HCT116 (cell line): ENCODE measurements at regions not wholly inside any gene's neighbourhood (a gene's known extent, or its start where the extent isn't known, plus 50 kb on each side); places are given as distances from the start of the nearest gene placed in this dataset.

ENCODE experiments used
- ATAC-seq: fragments of 200-7000 bp; cut with Tn5 transposase; 2 replicates; pipeline ENCODE4 v1.9.1; 2020; ENCODE audit warnings: mild to moderate bottlenecking, moderate library complexity
- BruUV-seq: library from RNA; stranded (reverse); fragments of 400-500 nt; replicated peaks from 2 replicates; lab custom pipeline; 2021; lab: Mats Ljungman, UMichigan
- CTCF ChIA-PET: fragments of 300-600 bp; sonication (Branson Sonifier 250); formaldehyde crosslinking; loops from one replicate; lab custom pipeline; 2021; ENCODE audit warnings: antibody characterized with exemption; lab: Charles Lee
- POLR2A ChIA-PET: fragments of 300-600, 350-600 bp; sonication (Branson Sonifier 250); formaldehyde crosslinking; loops from one replicate; lab custom pipeline; 2021; ENCODE audit warnings: antibody characterized with exemption; lab: Charles Lee
- RAD21 ChIA-PET, 2 experiments: fragments of 300-600 bp; sonication (Branson Sonifier 250); formaldehyde crosslinking; loops; one replicate each; lab custom pipeline; 2023; ENCODE audit warnings: low total read pairs in 2 of 2; ENCODE audit not compliant: uncharacterized antibody in 2 of 2, unreplicated experiment in 2 of 2, low non-redundant PET in 1 of 2; lab: Charles Lee
- DNase-seq: peaks from one replicate; pipeline ENCODE4 v3.0.0-alpha.2; 2010; ENCODE audit warnings: low read depth, low spot score
- H2AFZ ChIP-seq: fragments of 200-600 bp; shearing (Covaris generic), sonication (generic); 2 replicates; pipeline ENCODE4 v1.6.1; 2017; ENCODE audit warnings: low read depth, mixed run types, mixed read lengths, antibody characterized with exemption, low read length; ENCODE audit not compliant: poor library complexity, severe bottlenecking
- H3K27ac ChIP-seq: 2 replicates; pipeline ENCODE4 v1.5.1; 2012; ENCODE audit warnings: low read depth, low read length
- H3K27me3 ChIP-seq: fragments of 200-600 bp; sonication (generic); 2 replicates; pipeline ENCODE4 v1.6.1; 2016; ENCODE audit warnings: mixed run types, low read length, mixed read lengths; ENCODE audit not compliant: insufficient read depth
- H3K36me3 ChIP-seq, 2 experiments: fragments of 200-500 bp in 1 of 2; fragments of 200-600 bp in 1 of 2; sonication (Bioruptor generic) in 1 of 2; sonication (generic) in 1 of 2; 2 replicates each; pipeline versions ENCODE4 v1.5.1 to v1.6.1; 2014 to 2016; ENCODE audit warnings: low read length in 2 of 2, inconsistent platforms in 1 of 2, mixed read lengths in 1 of 2, mixed run types in 1 of 2; ENCODE audit not compliant: insufficient read depth in 2 of 2, control insufficient read depth in 1 of 2
- H3K4me1 ChIP-seq, 2 experiments: fragments of 200-600 bp in 1 of 2; sonication (generic) in 1 of 2; 2 replicates each; pipeline versions ENCODE4 v1.5.1 to v1.6.1; 2012 to 2017; ENCODE audit warnings: low read length in 2 of 2, inconsistent platforms in 1 of 2, mild to moderate bottlenecking in 1 of 2, mixed read lengths in 1 of 2, mixed run types in 1 of 2, moderate library complexity in 1 of 2; ENCODE audit not compliant: insufficient read depth in 2 of 2, control insufficient read depth in 1 of 2
- H3K4me2 ChIP-seq: fragments of 200-600 bp; sonication (generic); 2 replicates; pipeline ENCODE4 v1.6.1; 2017; ENCODE audit warnings: mixed run types, low read length, mixed read lengths
- H3K4me3 ChIP-seq, 2 experiments: fragments of 200-600 bp in 1 of 2; sonication (generic) in 1 of 2; replicated peaks in 1 of 2; 2 replicates each; pipeline ENCODE4 v1.5.1; 2011 to 2016; ENCODE audit warnings: low read length in 2 of 2, control low read depth in 1 of 2, low read depth in 1 of 2, mild to moderate bottlenecking in 1 of 2, mixed read lengths in 1 of 2, mixed run types in 1 of 2
- H3K79me2 ChIP-seq: fragments of 200-600 bp; sonication (generic); 2 replicates; pipeline ENCODE4 v1.6.1; 2017; ENCODE audit warnings: mild to moderate bottlenecking, mixed run types, low read length, moderate library complexity, mixed read lengths; ENCODE audit not compliant: insufficient read depth
- H3K9ac ChIP-seq: fragments of 200-600 bp; sonication (generic); 2 replicates; pipeline ENCODE4 v1.6.1; 2016; ENCODE audit warnings: low read length, mixed read lengths
- H3K9me2 ChIP-seq: fragments of 200-600 bp; sonication (generic), shearing (Covaris generic); 2 replicates; pipeline ENCODE4 v1.6.1; 2017; ENCODE audit warnings: mixed run types, mild to moderate bottlenecking, moderate library complexity; ENCODE audit not compliant: insufficient read depth
- H3K9me3 ChIP-seq, 2 experiments: fragments of 200-500 bp in 1 of 2; fragments of 200-600 bp in 1 of 2; sonication (Bioruptor generic) in 1 of 2; sonication (generic) in 1 of 2; 2 replicates each; pipeline ENCODE4 v1.6.1; 2014 to 2017; ENCODE audit warnings: low read length in 2 of 2, mixed read lengths in 2 of 2, inconsistent platforms in 1 of 2, low read depth in 1 of 2, mild to moderate bottlenecking in 1 of 2, mixed run types in 1 of 2, moderate library complexity in 1 of 2; ENCODE audit not compliant: control insufficient read depth in 1 of 2, insufficient read depth in 1 of 2
- H4K20me1 ChIP-seq: fragments of 200-600 bp; sonication (generic), shearing (Covaris generic); 2 replicates; pipeline ENCODE4 v1.6.1; 2017; ENCODE audit warnings: mixed run types, mild to moderate bottlenecking, moderate library complexity; ENCODE audit not compliant: insufficient read depth
- ELF1 ChIP-seq: IDR thresholded peaks from 2 replicates; pipeline ENCODE4 v1.6.1; 2012; ENCODE audit warnings: low read depth, borderline replicate concordance
- EZH2 ChIP-seq: fragments of 200-600 bp; sonication (generic); IDR thresholded peaks from 2 replicates; pipeline ENCODE4 v1.6.1; 2017; ENCODE audit warnings: antibody characterized with exemption, mixed run types
- EZH2phosphoT487 ChIP-seq: fragments of 200-600 bp; IDR thresholded peaks from 2 replicates; pipeline ENCODE4 v1.6.1; 2018; ENCODE audit warnings: antibody characterized with exemption, borderline replicate concordance
- FOSL1 ChIP-seq: IDR thresholded peaks from 2 replicates; pipeline ENCODE4 v1.6.1; 2012; ENCODE audit warnings: low read depth
- JUND ChIP-seq: IDR thresholded peaks from 2 replicates; pipeline ENCODE4 v1.6.1; 2012
- POLR2AphosphoS5 ChIP-seq: IDR thresholded peaks from 2 replicates; pipeline ENCODE4 v1.6.1; 2011; ENCODE audit warnings: mild to moderate bottlenecking, low read depth, low read length, moderate library complexity
- SIN3A ChIP-seq: IDR thresholded peaks from 2 replicates; pipeline ENCODE4 v1.6.1; 2012; ENCODE audit warnings: low read depth
- SP1 ChIP-seq: IDR thresholded peaks from 2 replicates; pipeline ENCODE4 v1.6.1; 2012; ENCODE audit warnings: low read depth
- SRF ChIP-seq: IDR thresholded peaks from 2 replicates; pipeline ENCODE4 v1.6.1; 2012; ENCODE audit warnings: low read depth
- YY1 ChIP-seq: IDR thresholded peaks from 2 replicates; pipeline ENCODE4 v1.6.1; 2011; ENCODE audit warnings: low read length, low read depth, moderate library complexity, mild to moderate bottlenecking; ENCODE audit not compliant: insufficient replicate concordance; ENCODE audit errors: extremely low read depth
- ZFX ChIP-seq: fragments of 450-650 bp; IDR thresholded peaks from 2 replicates; pipeline ENCODE4 v1.6.1; 2017
- intact Hi-C: fragments of 100-400 bp; cut with micrococcal nuclease; formaldehyde crosslinking; loops from 2 replicates; pipeline ENCODE4 v1.10.0; 2022
- TF ChIP-seq, protein P1 (sequence below): IDR thresholded peaks from 2 replicates; pipeline ENCODE4 v1.6.1; 2012
- TF ChIP-seq, protein P2 (sequence below), 3 experiments: fragments of 200-600 bp in 1 of 3; sonication (generic) in 1 of 3; IDR thresholded peaks in 2 of 3; conservative IDR thresholded peaks in 1 of 3; 2 replicates each; pipeline ENCODE4 v1.5.1; 2012 to 2017; ENCODE audit warnings: low read depth in 2 of 3, low read length in 2 of 3, antibody characterized with exemption in 1 of 3, borderline replicate concordance in 1 of 3, control low read depth in 1 of 3, mild to moderate bottlenecking in 1 of 3, mixed read lengths in 1 of 3, mixed run types in 1 of 3, moderate library complexity in 1 of 3; ENCODE audit not compliant: insufficient read depth in 1 of 3
- TF ChIP-seq, protein P3 (sequence below): IDR thresholded peaks from 2 replicates; pipeline ENCODE4 v1.6.1; 2012; ENCODE audit warnings: low read depth

DNA sequence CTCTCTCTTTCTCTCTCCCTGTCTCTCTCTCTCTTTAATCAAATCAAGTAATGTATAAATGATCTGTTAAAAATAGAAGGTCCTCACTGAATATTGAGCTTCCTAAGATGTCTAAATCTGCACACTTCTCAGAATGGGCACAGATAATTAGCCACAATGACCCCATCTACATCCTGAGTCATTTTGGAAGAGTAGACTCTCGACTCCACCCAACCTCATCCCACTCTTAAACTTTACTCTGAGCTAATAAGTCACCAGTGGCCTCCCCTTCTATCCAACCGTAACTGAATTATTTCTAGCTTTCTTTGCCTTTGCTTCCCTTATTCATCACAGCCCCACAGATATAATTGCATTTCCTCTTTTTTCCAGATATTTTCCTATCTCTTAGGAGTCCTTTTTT is 326.5 kb upstream of the ZNF717 start:
- Histone ChIP-seq H3K36me3 (no peaks in the 10 kb centered on the region), H2AFZ (no peak overlapping the region), H3K4me2 (no peak overlapping the region), H3K9me2 (no peaks in the 10 kb centered on the region), H4K20me1 (no peaks in the 10 kb centered on the region), H3K9me3 (peaks cover 0 to 8% of the 10 kb centered on the region in 2 experiments; a peak in 2 of 4 replicates), H3K79me2 (no peaks in the 10 kb centered on the region), H3K27ac (no peak overlapping the region), H3K9ac (no peak overlapping the region), H3K4me3 (no peak overlapping the region), H3K4me1 (no peaks in the 10 kb centered on the region), H3K27me3 (no peaks in the 10 kb centered on the region)
- no peak for ATAC-seq
- BruUV-seq = no TSS peak
- intact Hi-C loops = no loop called here
- no peak for DNase-seq
- ChIA-PET POLR2A (no interaction called here), RAD21 (no interaction called here), CTCF (no interaction called here)
- TF ChIP-seq ELF1 = no peak

DNA sequence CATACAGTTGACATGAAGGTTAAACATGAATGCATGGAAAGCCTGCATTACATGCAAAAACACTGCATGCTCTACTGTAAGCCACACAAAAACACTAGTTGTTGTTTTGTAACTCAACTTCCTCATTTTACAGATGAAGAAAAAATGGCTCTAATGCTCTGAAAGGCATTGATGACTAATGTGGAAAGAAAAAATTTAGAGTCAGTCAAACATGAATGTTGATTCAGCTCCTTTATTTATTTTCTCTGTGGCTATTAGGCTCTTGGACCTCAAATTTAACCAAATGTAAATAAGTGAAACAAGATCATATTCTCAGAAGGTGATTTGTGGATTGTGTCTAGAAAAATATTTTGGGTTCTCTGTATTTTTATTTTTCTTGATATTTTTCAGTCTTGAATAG is 336.7 kb upstream of the ZNF717 start:
- Histone ChIP-seq H3K4me1 (no peaks in the 10 kb centered on the region), H3K9ac (no peak overlapping the region), H3K36me3 (no peaks in the 10 kb centered on the region), H3K9me3 (peaks cover 11 to 21% of the 10 kb centered on the region in 2 experiments; a peak in 2 of 4 replicates), H3K79me2 (no peaks in the 10 kb centered on the region), H3K27ac (no peak overlapping the region), H3K27me3 (no peaks in the 10 kb centered on the region), H3K4me2 (no peak overlapping the region), H3K9me2 (no peaks in the 10 kb centered on the region), H3K4me3 (no peak overlapping the region), H4K20me1 (no peaks in the 10 kb centered on the region; the same call in 1 of the 2 replicates), H2AFZ (no peak overlapping the region)
- no peak for DNase-seq
- no TSS peak for BruUV-seq
- ChIA-PET RAD21 (no interaction called here), POLR2A (no interaction called here), CTCF (no interaction called here)
- no peak for ATAC-seq
- intact Hi-C loops = no loop called here
- TF ChIP-seq SP1 = no peak
- TF ChIP-seq, protein P1, sequence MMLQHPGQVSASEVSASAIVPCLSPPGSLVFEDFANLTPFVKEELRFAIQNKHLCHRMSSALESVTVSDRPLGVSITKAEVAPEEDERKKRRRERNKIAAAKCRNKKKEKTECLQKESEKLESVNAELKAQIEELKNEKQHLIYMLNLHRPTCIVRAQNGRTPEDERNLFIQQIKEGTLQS = no peak
- TF ChIP-seq, protein P2, sequence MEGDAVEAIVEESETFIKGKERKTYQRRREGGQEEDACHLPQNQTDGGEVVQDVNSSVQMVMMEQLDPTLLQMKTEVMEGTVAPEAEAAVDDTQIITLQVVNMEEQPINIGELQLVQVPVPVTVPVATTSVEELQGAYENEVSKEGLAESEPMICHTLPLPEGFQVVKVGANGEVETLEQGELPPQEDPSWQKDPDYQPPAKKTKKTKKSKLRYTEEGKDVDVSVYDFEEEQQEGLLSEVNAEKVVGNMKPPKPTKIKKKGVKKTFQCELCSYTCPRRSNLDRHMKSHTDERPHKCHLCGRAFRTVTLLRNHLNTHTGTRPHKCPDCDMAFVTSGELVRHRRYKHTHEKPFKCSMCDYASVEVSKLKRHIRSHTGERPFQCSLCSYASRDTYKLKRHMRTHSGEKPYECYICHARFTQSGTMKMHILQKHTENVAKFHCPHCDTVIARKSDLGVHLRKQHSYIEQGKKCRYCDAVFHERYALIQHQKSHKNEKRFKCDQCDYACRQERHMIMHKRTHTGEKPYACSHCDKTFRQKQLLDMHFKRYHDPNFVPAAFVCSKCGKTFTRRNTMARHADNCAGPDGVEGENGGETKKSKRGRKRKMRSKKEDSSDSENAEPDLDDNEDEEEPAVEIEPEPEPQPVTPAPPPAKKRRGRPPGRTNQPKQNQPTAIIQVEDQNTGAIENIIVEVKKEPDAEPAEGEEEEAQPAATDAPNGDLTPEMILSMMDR (IDR thresholded peaks at IDR 0.05 in 2 of 3, conservative IDR thresholded peaks at IDR 0.05 in 1 of 3; ENCODE audit: borderline replicate concordance in 1 of 3, insufficient read depth in 1 of 3, low read depth in 2 of 3, low read length in 2 of 3) = no peak
- no peak for TF ChIP-seq ZFX
- TF ChIP-seq JUND = no peak
- TF ChIP-seq FOSL1 = no peak
- no peak for TF ChIP-seq ELF1
- no peak for TF ChIP-seq YY1
- TF ChIP-seq EZH2phosphoT487 = no peak
- no peak for TF ChIP-seq SRF
- TF ChIP-seq, protein P3, sequence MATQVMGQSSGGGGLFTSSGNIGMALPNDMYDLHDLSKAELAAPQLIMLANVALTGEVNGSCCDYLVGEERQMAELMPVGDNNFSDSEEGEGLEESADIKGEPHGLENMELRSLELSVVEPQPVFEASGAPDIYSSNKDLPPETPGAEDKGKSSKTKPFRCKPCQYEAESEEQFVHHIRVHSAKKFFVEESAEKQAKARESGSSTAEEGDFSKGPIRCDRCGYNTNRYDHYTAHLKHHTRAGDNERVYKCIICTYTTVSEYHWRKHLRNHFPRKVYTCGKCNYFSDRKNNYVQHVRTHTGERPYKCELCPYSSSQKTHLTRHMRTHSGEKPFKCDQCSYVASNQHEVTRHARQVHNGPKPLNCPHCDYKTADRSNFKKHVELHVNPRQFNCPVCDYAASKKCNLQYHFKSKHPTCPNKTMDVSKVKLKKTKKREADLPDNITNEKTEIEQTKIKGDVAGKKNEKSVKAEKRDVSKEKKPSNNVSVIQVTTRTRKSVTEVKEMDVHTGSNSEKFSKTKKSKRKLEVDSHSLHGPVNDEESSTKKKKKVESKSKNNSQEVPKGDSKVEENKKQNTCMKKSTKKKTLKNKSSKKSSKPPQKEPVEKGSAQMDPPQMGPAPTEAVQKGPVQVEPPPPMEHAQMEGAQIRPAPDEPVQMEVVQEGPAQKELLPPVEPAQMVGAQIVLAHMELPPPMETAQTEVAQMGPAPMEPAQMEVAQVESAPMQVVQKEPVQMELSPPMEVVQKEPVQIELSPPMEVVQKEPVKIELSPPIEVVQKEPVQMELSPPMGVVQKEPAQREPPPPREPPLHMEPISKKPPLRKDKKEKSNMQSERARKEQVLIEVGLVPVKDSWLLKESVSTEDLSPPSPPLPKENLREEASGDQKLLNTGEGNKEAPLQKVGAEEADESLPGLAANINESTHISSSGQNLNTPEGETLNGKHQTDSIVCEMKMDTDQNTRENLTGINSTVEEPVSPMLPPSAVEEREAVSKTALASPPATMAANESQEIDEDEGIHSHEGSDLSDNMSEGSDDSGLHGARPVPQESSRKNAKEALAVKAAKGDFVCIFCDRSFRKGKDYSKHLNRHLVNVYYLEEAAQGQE = no peak
- no peak for TF ChIP-seq EZH2
- TF ChIP-seq SIN3A = no peak
- no peak for TF ChIP-seq POLR2AphosphoS5
